Lower leg skin (tissue), 4 donors: ENCODE measurements at regions not wholly inside any gene's neighbourhood (a gene's known extent, or its start where the extent isn't known, plus 50 kb on each side); places are given as distances from the start of the nearest gene placed in this dataset.
A peak's percentile ranks its signal among the peaks of the same experiment; 100 is the strongest.

Experiments used
- DNase-seq, 2 donors: peaks; one replicate each; pipeline ENCODE4 v3.0.0-alpha.2; 2019; ENCODE audit warnings: low spot score in 2 of 2
- H3K4me3 ChIP-seq: fragments of 200-600 bp; sonication (generic); 2 replicates; pipeline ENCODE4 v1.5.1; 2017; ENCODE audit warnings: mild to moderate bottlenecking, low read depth; ENCODE audit not compliant: poor library complexity, severe bottlenecking
- CTCF ChIP-seq, 3 donors: fragments of 450-650 bp; IDR thresholded peaks; one replicate each; pipeline ENCODE4 v1.5.1; 2016; ENCODE audit warnings: antibody characterized with exemption in 3 of 3, mild to moderate bottlenecking in 3 of 3, moderate library complexity in 2 of 3
- POLR2A ChIP-seq, 2 donors: fragments of 450-650 bp; IDR thresholded peaks; one replicate each; pipeline ENCODE4 v1.6.1; 2016 to 2017; ENCODE audit warnings: antibody characterized with exemption in 2 of 2, mild to moderate bottlenecking in 1 of 2, moderate library complexity in 1 of 2
- WGBS, 2 donors: methylation state at CpG; one replicate each; pipeline ENCODE4 v1.1.5; 2018; 5-methylcytosine and 5-hydroxymethylcytosine counted together
- intact Hi-C: fragments of 100-400 bp; cut with DNase I; formaldehyde crosslinking; loops from one replicate; pipeline ENCODE4 v1.15.0; 2023; ENCODE audit warnings: low total_unique reads

GRCh38 chr18:31232775-31233424 is 70.2 kb upstream of the DSC1 start:
- WGBS, 2 donors = 91% methylated on average over 6 of the region's 6 CpGs
- no peak for DNase-seq
- no peak overlapping the region for H3K4me3 ChIP-seq
- TF ChIP-seq POLR2A (IDR thresholded peaks at IDR 0.05) = no peak
- TF ChIP-seq CTCF (IDR thresholded peaks at IDR 0.05) = peak in 1 of 3 donors; percentile 40
- intact Hi-C loops = loop anchor here (5.0 kb wide), 1 partner anchor 356 kb away; no protein-coding TSS in a partner anchor

GRCh38 chr18:31233621-31234275 is 71.1 kb upstream of the DSC1 start:
- intact Hi-C loops = loop anchor here (5.0 kb wide), 1 partner anchor 356 kb away; no protein-coding TSS in a partner anchor
- 36 to 54% methylated on average over 3 of the region's 3 CpGs for WGBS, 2 donors
- TF ChIP-seq POLR2A (IDR thresholded peaks at IDR 0.05) (no peak), CTCF (IDR thresholded peaks at IDR 0.05) (no peak)
- no peak for DNase-seq
- no peak overlapping the region for H3K4me3 ChIP-seq

- 52 to 63% methylated on average over 5 of the region's 5 CpGs for WGBS, 2 donors
- TF ChIP-seq POLR2A (IDR thresholded peaks at IDR 0.05) (no peak), CTCF (IDR thresholded peaks at IDR 0.05) (no peak)
- intact Hi-C loops = no loop called here
- H3K4me3 ChIP-seq = no peak overlapping the region
- DNase-seq = no peak
Observed at GRCh38 chr18:31235856-31236255, 73.2 kb upstream of the DSC1 start.

GRCh38 chr18:31237142-31237541 is 74.5 kb upstream of the DSC1 start:
- no peak overlapping the region for H3K4me3 ChIP-seq
- intact Hi-C loops = no loop called here
- TF ChIP-seq CTCF (IDR thresholded peaks at IDR 0.05) (no peak), POLR2A (IDR thresholded peaks at IDR 0.05) (no peak)
- DNase-seq = no peak
- 87 to 96% methylated on average over 2 of the region's 2 CpGs for WGBS, 2 donors

- no peak for TF ChIP-seq CTCF (IDR thresholded peaks at IDR 0.05)
- no peak for TF ChIP-seq POLR2A (IDR thresholded peaks at IDR 0.05)
- no peak overlapping the region for H3K4me3 ChIP-seq
- intact Hi-C loops = no loop called here
- no peak for DNase-seq
Observed at GRCh38 chr18:31241425-31241824, 76.5 kb upstream of the DSG1 start.
